NCI-H1417 (cell line): ENCODE measurements at regions not wholly inside any gene's neighbourhood (a gene's known extent, or its start where the extent isn't known, plus 50 kb on each side); places are given as distances from the start of the nearest gene placed in this dataset.
"Not testable (repeated sequence)": the region's sequence is repeated elsewhere in the genome, so short reads cannot be mapped to it uniquely, and the experiment has no call there.

Source experiments
- DNase-seq, 3 experiments: peaks; one replicate each; lab custom pipeline; 2025; lab: John Stamatoyannopoulos, UW

DNA sequence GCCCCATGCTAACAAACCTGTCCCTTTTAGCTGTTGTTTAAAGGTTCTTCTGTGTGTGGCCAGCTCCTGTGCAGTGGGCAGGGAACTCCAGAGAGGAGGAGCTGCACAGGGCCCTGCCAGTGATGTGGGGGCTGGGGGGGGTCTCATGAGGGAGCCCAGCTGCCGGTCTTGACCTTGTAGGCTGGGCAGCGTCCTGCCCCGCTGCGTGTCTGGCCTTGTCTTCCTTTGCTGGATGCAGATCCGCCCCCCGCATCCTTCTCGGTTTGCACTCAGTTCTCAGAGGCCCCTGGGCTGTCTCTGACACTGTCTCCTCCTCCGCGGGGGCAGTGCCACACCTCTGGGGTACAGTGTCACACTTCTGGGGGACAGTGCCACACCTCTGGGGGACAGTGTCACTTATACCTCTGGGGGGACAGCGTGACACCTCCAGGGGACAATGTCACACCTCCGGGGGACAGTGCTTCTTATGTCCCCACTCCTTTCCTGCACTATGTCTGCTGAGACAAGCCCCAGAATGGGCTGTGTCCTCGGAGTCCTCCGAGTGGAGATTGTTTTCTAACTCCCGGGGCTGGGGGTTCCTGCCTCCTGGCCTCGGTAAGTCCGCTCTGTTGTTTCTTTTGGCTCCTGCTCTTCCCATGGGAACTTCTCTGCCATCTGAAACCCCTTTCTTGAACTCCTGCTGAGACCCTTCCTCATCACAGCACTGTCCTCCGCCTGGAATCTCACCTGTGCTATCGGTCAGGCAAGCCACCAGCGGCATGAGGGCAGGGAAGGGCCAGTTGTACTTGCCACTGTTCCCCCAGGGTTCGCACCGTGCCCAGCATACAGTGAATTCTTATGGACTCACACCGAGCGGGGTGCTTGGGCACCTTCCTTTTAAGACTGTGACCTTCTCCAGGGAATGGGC, 788.3 kb downstream of the TBC1D22A start:
- no peak for DNase-seq

DNA sequence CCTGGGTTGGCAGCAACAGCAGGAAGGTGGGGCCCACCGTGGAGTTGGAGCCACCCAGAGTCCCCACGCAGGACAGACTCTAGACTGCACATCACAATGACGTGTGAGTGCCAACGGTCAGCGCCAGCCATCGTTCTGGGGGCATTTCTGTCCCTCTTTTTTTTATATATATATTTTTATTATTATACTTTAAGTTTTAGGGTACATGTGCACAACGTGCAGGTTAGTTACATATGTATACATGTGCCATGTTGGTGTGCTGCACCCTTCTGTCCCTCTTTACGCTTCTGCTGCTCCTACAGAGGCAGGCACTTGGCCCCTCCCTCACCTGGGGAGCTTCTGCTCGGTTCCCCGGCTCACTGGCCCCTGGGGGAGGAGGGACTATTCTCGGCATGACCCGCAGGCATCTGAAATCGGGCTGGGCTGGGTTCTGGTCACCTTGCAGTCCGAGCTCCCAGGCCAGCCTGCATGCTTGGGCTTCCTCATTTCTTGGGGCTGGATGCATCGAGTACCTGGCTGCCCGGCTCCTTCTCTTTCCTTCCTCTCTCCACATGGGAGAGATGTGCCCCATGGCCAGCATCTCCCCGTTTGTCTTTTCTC, 787.4 kb downstream of the TBC1D22A start:
- DNase-seq = no peak

DNA sequence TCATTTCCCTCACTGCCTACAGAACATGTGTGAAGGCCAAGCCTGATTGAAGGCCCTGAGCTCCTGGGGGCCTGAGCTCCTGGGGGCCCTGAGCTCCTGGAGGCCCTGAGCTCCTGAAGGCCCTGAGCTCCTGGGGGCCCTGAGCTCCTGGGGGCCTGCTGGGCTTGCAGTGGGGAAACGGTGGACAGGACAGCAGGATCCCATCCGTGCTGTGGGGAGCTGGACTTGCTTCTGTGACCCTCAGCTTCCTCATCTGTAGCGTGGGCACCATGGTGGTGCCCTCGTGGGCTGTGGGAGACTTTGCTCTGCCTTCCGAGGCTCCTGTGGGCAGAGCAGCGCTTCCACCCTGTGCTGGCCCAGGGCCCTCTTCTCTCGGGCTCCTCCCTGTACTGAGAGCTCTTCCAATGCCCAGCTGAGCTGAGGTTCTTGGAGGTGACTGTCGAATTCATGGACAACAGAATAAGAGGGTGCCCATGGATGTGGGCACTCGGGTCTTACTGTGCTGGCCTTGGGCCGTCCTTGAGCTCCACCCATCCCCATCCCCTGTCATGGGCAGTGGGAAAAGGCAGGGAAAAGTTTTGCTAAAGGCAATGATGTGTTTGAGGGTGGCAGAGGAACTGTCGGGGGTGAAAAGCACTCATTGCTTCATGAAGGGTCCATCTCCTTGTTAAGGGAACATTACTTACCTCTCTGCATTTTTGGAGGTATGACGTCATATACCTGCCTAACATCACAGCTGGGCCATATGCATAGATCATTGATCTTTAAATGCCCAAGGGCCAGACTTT, 786.7 kb downstream of the TBC1D22A start:
- DNase-seq = no peak

DNA sequence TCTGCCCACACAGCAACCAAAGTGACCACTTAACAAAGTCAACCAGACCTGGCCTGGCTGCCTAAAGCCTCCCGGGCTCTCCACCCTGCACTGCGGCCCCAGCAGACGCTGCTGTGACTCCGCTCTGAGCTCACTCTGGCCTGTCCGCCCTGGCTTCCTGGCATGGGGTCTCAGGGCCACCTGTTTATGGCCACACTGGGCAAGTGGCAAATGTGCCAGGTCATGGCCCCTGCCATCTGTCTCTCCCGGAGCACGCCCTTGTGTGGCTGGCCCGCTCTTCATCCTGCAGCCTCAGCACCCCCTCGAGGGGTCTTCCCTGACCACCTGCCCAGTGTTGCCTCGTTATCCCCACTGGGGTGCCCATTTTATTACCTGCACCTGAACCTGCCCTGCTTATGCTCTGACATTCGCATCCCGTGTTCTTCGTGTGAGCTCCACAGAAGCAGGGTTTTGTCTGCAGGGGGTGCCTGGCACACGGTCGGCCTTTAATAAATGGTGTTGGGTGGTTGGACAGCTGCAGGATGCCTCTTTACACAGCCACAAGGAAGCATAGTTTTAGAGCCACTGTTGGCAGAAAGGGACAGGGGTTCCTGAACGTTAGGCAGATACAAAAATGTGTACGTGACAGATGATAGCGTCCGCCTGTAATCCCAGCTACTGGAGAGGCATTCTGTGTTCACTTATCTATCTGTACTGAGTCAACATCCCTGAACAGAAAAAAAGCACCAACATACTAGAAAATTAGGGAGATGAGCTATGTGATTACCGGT, 785.6 kb downstream of the TBC1D22A start:
- peak in 1 of 3 experiments; percentile 3 for DNase-seq

DNA sequence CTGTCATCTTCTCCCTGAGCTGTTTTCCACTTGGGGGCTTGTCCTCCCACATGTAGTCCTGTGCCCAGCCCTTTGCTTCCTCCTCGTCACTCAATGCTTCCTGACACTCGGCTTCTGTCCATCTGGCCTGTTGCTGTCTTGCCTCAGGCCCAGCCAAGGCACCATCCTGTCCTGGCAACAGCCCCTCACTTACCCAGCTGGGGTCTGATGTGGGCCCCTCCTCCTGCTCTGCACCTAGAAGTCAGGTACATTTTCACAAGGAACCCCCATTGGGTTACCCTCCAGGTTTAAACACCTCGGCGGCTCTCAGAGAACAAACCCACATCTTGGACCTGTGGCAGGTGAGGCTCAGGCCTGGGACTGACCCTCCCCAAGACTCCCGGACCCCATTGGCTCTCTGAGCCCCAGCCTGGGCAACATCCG, 784.8 kb downstream of the TBC1D22A start:
- DNase-seq = no peak

DNA sequence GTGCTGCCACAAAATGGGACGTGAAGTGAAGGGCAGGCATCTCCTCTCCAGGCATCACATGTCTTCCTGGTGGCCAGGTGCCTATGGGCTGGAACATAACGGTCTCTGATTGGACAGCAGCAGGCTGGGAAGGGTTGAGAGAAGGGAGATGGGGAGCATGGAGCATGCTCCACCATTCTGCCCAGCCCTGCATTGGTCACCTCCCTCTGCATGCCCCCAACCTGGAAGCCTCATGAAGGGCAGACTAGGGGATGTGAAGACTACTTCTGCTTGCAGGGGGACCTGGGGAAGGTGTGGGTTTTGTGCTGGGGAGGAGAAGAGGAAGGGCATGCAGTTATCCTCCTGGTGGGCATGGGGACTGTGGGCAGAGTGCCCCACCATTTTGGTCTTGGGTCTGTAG, 782.2 kb downstream of the TBC1D22A start:
- no peak for DNase-seq

DNA sequence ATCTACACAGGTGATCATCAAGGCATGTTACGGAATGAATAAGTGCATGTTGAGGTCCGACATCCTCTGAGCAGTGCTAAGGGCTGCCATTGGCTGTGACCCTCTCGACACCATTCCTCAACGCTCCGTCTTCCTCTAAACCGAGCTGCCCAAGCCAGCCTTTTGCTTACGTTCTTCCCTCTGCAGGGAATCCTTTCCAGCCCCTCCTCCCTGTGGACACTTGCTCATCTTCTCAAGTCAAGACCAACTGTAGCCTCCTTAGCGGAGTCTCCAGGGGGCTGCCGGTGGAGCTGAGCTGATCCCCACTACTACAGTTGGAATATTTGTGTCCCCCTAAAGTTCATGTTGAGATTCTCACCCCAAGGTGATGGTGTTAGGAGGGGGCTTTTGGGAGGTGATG, 781.0 kb downstream of the TBC1D22A start:
- no peak for DNase-seq

DNA sequence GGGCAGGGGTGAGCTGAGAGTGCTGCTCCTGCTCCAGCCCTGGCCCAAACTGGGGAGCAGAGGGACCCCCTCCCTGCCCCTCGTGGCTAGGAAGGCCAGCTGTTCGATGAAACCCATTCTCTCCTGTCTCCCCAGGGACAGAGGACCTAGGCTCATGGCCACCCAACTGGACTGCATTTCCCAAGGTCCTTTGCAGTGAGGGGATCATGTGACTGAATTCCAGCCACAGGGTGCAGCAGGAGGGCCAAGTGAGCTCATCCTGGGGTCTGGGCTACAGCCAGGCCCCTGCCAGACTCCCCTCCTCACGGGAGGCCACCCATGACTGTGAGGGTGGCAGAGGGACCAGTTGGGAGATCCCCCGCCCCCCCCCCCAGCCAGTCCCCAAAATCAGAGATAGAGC, 777.6 kb downstream of the TBC1D22A start:
- DNase-seq = no peak

DNA sequence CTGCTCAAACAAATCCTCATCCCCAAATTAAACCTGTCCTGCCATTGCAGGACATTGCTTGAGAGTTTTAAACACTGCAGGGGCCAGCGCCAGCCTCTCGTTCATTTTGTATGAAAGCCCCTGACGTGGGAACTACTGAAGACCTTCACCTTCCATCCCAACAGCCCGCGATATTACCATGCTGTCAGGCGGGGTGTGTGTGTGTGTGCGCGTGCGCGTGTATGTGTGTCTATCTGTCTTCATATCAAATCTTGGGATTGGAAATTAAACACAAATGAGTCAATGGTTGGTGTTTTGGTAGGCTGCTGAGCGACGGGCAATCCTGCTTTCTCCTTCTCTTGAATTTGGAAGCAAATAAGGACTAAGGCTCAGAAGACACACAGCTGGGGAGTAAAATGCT, 776.9 kb downstream of the TBC1D22A start:
- DNase-seq = no peak

DNA sequence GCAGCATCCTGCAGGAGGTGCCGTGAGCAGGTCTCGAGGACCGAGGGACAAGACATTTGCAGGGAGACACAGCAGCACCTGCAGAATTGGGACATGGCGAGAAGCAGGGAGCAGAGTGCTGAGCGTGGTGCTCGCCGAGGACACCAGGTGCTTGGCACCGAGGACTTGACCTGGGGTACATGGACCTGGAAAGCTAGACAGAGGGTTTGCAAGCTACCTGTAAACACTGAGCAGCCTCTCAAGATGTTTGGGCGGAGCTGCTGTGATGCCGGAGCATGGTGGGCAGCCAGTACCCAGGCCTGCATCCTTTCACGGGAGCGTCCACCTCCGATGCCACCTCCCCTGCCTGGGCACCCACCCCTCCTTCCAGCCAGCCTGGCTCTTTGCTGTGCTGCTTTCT, 773.2 kb downstream of the TBC1D22A start:
- no peak for DNase-seq

DNA sequence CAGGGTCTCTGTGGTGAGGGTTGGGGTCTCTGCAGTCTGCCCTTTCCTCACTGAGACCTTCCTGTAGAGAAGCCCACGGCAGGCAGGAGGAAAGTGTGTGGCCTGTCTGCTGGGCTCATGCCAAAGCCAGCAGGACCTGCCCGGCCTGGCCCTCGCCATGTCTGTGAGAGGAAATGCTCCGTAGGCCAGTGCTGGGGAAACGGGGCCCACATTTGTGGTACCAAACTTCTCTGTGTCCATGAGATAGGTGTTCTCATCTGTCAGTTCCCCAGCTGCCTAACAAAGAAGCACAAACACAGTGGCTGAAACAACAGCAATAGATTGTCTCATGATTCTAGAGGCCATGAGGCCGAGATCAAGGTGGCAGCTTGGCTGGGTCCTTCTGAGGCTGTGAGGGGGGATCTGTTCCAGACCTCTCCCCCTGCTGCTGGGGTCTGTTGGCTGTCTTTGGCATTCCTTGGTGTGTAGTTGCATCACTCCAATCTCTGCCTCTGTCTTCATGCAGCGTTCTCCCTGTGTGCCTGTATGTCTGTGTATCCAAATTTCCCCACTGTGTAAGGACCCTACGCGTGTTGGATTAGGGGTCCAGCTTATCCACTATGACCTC, 772.5 kb downstream of the TBC1D22A start:
- DNase-seq = no peak

DNA sequence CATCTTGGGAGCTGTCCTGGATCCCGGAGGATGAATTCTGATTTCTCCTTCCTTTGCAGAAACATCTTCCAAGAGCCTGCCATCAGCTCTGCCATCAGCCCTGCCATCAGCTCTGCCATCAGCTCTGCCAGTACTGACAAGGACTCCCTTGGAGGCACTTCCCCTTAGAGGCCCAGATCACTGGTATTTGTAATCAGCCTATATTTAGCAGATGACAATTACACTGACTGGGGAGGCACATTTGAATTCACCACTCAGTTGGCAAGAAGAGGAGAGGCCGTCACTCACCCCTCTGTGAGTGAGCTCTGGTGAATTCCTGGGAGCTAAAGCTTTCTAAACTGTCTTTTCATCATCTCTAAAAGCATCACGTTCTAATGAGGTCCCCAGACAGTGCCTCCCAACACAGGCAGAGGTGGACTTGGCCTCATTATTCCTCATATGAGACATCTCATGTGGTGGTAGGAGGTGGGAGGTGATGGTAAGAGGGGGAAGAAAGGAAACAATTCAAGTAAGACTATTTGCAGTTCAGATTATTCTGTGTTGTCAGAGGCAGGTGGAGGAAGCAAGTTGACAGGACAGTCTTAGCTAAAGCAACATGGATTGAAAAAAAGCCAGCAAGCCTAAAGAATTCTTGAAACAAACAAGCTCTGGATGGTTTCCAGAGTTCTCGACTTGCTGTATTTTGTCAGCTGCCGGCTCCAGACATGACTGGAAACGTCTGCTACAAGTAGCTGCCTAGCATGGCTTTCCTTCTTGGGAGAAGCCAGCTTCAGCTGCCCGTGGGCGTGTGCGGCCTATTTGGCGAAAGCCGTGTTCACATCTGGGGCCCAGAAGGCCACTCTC, 771.7 kb downstream of the TBC1D22A start:
- DNase-seq = no peak

DNA sequence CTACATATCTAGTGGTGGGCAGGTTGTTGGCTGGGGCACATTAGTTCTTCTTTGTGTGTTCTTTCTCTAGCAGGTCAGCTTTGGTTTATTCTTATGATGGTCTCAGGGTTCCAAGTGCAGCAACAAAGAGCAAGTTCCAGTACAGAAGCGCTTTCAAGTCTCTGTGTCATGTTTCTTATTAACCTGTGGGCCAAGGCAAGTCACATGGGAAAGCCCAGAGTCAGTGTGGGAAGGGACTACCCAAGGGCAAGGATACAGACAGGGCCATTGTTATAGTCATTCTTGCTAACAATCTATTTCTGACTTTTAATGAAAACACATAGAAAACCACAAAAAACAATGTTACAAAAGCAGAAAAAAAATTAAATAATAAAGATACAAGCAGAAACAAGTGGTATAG, 754.6 kb downstream of the TBC1D22A start:
- no peak for DNase-seq

DNA sequence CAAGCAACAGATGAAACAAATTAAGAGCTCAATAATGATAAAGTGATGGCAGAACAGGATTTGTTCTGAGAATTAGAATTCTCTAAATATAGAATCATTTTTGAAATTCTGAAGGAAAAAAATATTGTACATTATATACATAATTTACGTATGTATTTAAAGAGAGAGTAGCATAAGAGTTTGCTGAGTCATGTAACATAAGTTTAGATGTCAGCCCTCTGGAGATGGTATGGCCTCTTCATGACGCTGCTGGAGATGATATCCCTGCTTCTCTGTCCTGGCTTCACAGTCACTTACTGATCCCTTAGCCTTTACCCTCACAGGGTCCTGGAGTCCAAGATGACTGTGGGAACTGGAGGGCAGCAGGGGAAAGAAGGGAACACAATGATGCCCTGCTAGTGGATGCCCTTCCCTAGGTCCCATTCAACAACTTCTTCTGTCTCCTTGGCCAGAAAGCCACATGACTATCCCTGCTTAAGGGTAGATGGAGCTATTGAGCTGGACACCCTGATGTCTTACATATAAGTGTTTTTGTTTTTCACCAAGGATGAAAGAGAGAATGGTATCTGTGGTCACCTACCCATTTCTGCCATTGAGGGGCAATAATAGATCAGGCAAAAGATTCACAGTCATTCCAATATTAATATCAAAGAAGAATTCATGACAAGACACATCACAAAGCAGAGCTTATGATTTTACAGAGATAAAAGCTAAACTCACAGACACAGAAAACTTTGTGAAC, 753.1 kb downstream of the TBC1D22A start:
- DNase-seq = peak in 1 of 3 experiments; percentile 19

DNA sequence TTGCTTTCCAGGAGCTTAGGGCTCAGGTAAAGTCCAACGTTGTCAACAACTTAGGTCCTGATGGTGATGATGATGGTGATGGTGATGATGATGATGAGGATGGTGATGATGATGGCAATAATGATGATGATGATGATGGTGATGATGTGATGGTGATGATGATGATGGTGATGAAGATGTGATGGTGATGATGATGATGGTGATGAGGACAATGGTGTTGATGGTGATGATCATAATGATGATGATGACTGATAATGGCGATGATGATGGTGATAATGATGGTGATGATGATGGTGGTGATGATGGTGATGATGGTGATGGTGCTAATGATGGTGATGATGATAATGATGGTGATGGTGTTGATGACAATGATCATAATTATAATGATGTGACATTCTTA, 750.2 kb downstream of the TBC1D22A start:
- DNase-seq = no peak

DNA sequence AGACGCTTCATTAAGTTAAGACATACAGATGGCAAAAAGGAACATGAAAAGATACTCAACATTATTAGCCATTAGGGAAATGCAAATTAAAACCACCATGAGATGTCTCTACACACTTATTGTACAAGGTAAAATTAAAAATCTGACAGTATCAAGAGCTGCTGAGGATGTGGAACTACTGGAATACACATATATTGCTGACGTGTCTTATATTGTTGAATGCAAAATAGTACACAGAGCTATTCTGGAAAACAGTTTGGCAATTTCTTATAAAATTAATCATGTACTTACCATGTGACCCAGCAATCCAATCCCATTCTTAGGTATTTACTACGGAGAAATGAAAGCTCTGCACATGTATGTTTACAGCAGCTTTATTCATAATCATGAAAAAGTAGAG, 742.5 kb downstream of the TBC1D22A start:
- DNase-seq = no peak

DNA sequence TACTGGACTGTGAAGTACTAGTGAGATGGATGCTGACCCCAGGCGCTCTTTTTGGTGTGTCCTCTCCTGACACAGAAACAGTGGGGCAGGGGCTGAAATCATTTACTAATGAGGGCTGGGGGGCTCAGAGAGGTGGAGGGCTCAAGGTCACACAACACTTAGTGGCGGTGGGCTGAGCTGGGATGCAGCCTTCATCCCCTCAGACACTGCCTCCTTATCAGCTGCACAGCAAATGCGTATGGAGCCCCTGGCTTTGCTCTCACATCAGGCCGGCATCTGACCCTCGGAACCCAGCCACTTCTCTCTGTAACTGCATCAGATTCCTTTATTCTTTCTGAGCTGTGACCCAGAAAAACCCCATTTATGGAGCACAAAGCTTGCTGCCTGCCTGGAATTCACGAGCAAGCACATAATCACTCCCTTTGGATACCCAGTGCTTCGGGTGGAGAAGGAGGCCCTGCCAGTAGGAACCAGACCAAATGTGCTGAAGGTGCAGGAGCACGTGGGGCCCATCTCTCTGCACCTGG, 736.6 kb downstream of the TBC1D22A start:
- no peak for DNase-seq

DNA sequence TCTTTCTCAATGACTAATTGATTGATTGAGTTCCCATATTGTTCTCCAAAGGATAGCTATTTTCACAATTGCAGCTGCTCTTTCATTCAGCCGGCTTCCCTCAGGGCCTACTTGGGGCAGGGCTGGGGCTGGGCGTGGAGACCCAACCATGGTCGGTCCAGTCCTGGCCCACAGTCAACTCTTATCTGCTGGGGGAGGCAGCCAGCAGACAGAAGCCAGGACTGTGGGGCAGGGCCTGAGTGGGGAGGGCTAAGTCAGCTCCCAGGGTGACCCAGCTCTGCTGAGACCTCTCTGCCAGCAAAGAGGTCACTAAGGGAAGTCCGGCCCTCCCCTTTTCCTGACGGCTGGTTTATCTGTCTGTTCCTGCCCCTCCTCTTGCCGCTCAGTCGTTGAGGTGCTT, 735.2 kb downstream of the TBC1D22A start:
- DNase-seq = no peak

DNA sequence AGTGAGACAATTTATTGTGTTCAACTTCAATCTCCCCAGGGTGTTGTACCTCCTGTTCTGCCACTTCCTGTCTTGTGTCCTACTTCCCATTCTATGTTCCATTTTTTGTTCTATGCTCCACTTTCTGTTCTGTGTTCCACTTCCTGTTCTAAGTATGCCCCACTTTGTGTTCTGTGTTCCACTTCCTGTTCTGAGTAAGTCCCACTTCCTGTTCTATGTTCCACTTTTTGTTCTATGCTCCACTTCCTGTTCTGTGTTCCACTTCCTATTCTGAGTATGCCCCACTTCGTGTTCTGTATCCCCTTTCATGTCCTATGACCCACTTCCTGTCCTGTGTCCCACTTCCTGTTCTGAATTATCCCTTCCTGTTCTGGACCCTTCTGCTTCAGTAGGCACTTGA, 732.7 kb downstream of the TBC1D22A start:
- DNase-seq = no peak

DNA sequence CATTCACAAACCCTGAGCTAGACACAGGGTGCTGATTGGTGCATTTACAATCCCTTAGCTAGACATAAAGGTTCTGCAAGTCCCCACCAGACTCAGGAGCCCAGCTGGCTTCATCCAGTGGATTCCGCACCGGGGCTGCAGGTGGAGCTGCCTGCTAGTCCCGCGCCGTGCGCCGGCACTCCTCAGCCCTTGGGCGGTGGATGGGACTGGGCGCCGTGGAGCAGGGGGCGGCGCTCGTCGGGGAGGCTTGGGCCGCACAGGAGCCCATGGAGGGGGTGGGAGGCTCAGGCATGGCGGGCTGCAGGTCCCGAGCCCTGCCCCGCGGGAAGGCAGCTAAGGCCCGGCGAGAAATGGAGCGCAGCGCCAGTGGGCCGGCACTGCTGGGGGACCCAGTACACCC, 725.7 kb downstream of the TBC1D22A start:
- DNase-seq = not testable (repeated sequence)
